Endothelial cell of umbilical vein (primary cell): ENCODE measurements at regions not wholly inside any gene's neighbourhood (a gene's known extent, or its start where the extent isn't known, plus 50 kb on each side); places are given as distances from the start of the nearest gene placed in this dataset.

Experiments
- BruUV-seq: library from RNA; stranded (reverse); fragments of 400-500 nt; replicated peaks from 2 replicates; lab custom pipeline; 2021; lab: Mats Ljungman, UMichigan
- CTCF ChIA-PET: fragments of 300-600, 350-600 bp; sonication (Branson Sonifier 250); formaldehyde crosslinking; loops from one replicate; lab custom pipeline; 2021; ENCODE audit warnings: antibody characterized with exemption, inconsistent platforms; lab: Charles Lee
- POLR2A ChIA-PET: fragments of 300-600, 350-600 bp; sonication (Branson Sonifier 250); formaldehyde crosslinking; loops from one replicate; lab custom pipeline; 2021; ENCODE audit warnings: antibody characterized with exemption, inconsistent platforms; lab: Charles Lee
- DNase-seq: peaks from one replicate; pipeline ENCODE4 v3.0.0-alpha.2; 2011; ENCODE audit warnings: low read depth, low spot score
- FAIRE-seq: peaks from 2 replicates; lab custom pipeline; 2011; peaks lifted over from hg19 to GRCh38; lab: Jason Lieb, UNC
- H2AFZ ChIP-seq: 2 replicates; pipeline ENCODE4 v1.6.0; 2012; ENCODE audit warnings: low read depth, low read length, control low read depth, inconsistent platforms
- H3K27ac ChIP-seq: 2 replicates; pipeline ENCODE4 v1.5.1; 2011; ENCODE audit warnings: low read depth, mild to moderate bottlenecking, control low read depth, low read length, moderate library complexity; ENCODE audit not compliant: insufficient read depth
- H3K27me3 ChIP-seq, 2 experiments: 2 replicates each; pipeline versions ENCODE4 v1.6.0 to v1.6.1; 2011; ENCODE audit warnings: low read length in 2 of 2, mixed read lengths in 1 of 2; ENCODE audit not compliant: control insufficient read depth in 2 of 2, insufficient read depth in 2 of 2
- H3K36me3 ChIP-seq, 2 experiments: 2 replicates in 1 of 2; 3 replicates in 1 of 2; pipeline ENCODE4 v1.5.1; 2011; ENCODE audit warnings: low read length in 2 of 2, mild to moderate bottlenecking in 1 of 2, moderate library complexity in 1 of 2; ENCODE audit not compliant: control insufficient read depth in 2 of 2, insufficient read depth in 2 of 2; ENCODE audit errors: extremely low read depth in 1 of 2
- H3K4me1 ChIP-seq: 3 replicates; pipeline ENCODE4 v1.5.1; 2011; ENCODE audit warnings: mild to moderate bottlenecking, low read length; ENCODE audit not compliant: control insufficient read depth, insufficient read depth; ENCODE audit errors: extremely low read depth
- H3K4me2 ChIP-seq: 2 replicates; pipeline ENCODE4 v1.6.1; 2011; ENCODE audit warnings: low read length, control low read depth, mixed read lengths; ENCODE audit not compliant: insufficient read depth
- H3K4me3 ChIP-seq, 3 experiments: fragments of 200-600 bp in 1 of 3; sonication (generic), shearing (Covaris generic) in 1 of 3; replicated peaks in 1 of 3; 2 replicates each; pipeline ENCODE4 v1.5.1; 2011 to 2016; ENCODE audit warnings: control low read depth in 3 of 3, low read length in 3 of 3, mild to moderate bottlenecking in 2 of 3, inconsistent platforms in 1 of 3, low read depth in 1 of 3, moderate library complexity in 1 of 3; ENCODE audit not compliant: insufficient read depth in 1 of 3
- H3K79me2 ChIP-seq: 2 replicates; pipeline ENCODE4 v1.6.0; 2012; ENCODE audit warnings: low read length, inconsistent platforms; ENCODE audit not compliant: control insufficient read depth, insufficient read depth
- H3K9ac ChIP-seq: replicated peaks from 2 replicates; pipeline ENCODE3; 2011; ENCODE audit warnings: low read length, control low read depth; ENCODE audit not compliant: insufficient read depth; ENCODE audit errors: extremely low read depth
- H3K9me1 ChIP-seq: replicated peaks from 3 replicates; pipeline ENCODE4 v1.6.0; 2011; ENCODE audit warnings: mild to moderate bottlenecking, low read length; ENCODE audit not compliant: control insufficient read depth, insufficient read depth; ENCODE audit errors: extremely low read depth
- H3K9me3 ChIP-seq: replicated peaks from 2 replicates; pipeline ENCODE4 v1.5.1; 2012; ENCODE audit warnings: low read length, inconsistent platforms; ENCODE audit not compliant: control insufficient read depth, insufficient read depth
- H4K20me1 ChIP-seq: replicated peaks from 2 replicates; pipeline ENCODE3; 2011; ENCODE audit warnings: mild to moderate bottlenecking, low read length; ENCODE audit not compliant: control insufficient read depth, insufficient read depth; ENCODE audit errors: extremely low read depth
- EZH2 ChIP-seq: IDR thresholded peaks from 2 replicates; pipeline ENCODE4 v1.6.1; 2012; ENCODE audit warnings: borderline replicate concordance, low read depth, mild to moderate bottlenecking, moderate library complexity, low read length, inconsistent platforms; ENCODE audit not compliant: severe bottlenecking
- GATA2 ChIP-seq: IDR thresholded peaks from 2 replicates; pipeline ENCODE4 v1.7.0; 2011; ENCODE audit warnings: low read depth, mild to moderate bottlenecking, moderate library complexity, mixed read lengths, low read length; ENCODE audit not compliant: insufficient read length, insufficient read depth
- JUN ChIP-seq: IDR thresholded peaks from 2 replicates; pipeline ENCODE4 v1.6.1; 2011; ENCODE audit warnings: borderline replicate concordance, low read depth; ENCODE audit not compliant: insufficient read length, insufficient read depth
- POLR2A ChIP-seq: IDR thresholded peaks from 2 replicates; pipeline ENCODE4 v1.6.1; 2012; ENCODE audit warnings: low read depth, mild to moderate bottlenecking, control low read depth, low read length
- POLR2AphosphoS5 ChIP-seq: IDR thresholded peaks from 2 replicates; pipeline ENCODE4 v1.6.1; 2012; ENCODE audit warnings: low read depth, mild to moderate bottlenecking, control low read depth, low read length, moderate library complexity; ENCODE audit not compliant: insufficient read depth
- dilution Hi-C: fragments of 300-500 bp; cut with MboI; formaldehyde crosslinking; loops from one replicate; pipeline ENCODE4 v1.15.0; 2019; ENCODE audit warnings: low sequenced_read_pairs; ENCODE audit not compliant: extremely low pct_ligation_motif_present
- intact Hi-C: fragments of 100-400 bp; cut with micrococcal nuclease; formaldehyde crosslinking; loops from one replicate; pipeline ENCODE4 v1.10.0; 2022
- TF ChIP-seq, protein P1 (sequence below): IDR thresholded peaks from 2 replicates; pipeline ENCODE4 v1.6.1; 2011; ENCODE audit not compliant: insufficient read depth, insufficient read length
- TF ChIP-seq, protein P2 (sequence below), 2 donors: IDR thresholded peaks; 1 replicate in 1 of 2; 2 replicates in 1 of 2; pipeline ENCODE4 v1.5.1; 2011; ENCODE audit warnings: low read length in 2 of 2, mild to moderate bottlenecking in 2 of 2, moderate library complexity in 2 of 2, control low read depth in 1 of 2, inconsistent platforms in 1 of 2, low read depth in 1 of 2; ENCODE audit not compliant: insufficient read depth in 1 of 2; ENCODE audit errors: extremely low read depth in 1 of 2

DNA sequence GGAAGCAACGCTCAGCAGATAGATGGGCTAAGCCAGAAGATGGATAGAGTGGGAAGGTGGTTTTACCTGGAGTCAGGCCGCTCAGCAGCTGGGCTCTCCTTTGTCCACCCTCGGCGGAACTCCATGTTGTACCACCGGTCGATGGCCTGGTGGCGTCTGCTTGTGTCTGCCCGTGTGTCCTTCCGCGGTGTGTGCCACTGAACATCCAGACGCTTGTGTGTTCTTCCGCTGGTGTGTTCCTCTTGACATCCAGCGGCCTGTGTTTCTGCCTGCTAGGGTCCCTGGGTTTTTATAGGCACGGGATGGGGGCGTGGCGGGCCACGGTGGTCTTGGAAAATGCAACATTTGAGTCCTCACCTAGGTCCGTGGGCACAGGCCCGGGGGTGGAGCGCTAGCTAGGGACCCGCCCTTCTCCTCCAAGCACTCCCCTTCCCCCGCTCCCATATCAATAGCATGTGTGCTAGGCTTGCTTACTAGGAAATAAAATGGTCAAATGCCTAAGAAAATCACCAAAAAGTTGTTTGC, 1431.7 kb upstream of the ACVR2A start:
- no peaks in the 10 kb centered on the region for H3K36me3 ChIP-seq
- dilution Hi-C loops (no loop called here), intact Hi-C loops (no loop called here)
- H3K9me1 ChIP-seq: no peaks in the 10 kb centered on the region
- DNase-seq (no peak), FAIRE-seq (no peak)
- H3K27me3 ChIP-seq: no peaks in the 10 kb centered on the region
- H3K9me3 ChIP-seq: no peaks in the 10 kb centered on the region
- no peaks in the 10 kb centered on the region for H3K4me1 ChIP-seq
- no peaks in the 10 kb centered on the region for H4K20me1 ChIP-seq
- H3K4me3 ChIP-seq: no peak overlapping the region
- no peak overlapping the region for H2AFZ ChIP-seq
- no TSS peak for BruUV-seq
- H3K9ac ChIP-seq: no peak overlapping the region
- TF ChIP-seq, protein P1, sequence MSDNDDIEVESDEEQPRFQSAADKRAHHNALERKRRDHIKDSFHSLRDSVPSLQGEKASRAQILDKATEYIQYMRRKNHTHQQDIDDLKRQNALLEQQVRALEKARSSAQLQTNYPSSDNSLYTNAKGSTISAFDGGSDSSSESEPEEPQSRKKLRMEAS: no peak
- TF ChIP-seq, protein P2, sequence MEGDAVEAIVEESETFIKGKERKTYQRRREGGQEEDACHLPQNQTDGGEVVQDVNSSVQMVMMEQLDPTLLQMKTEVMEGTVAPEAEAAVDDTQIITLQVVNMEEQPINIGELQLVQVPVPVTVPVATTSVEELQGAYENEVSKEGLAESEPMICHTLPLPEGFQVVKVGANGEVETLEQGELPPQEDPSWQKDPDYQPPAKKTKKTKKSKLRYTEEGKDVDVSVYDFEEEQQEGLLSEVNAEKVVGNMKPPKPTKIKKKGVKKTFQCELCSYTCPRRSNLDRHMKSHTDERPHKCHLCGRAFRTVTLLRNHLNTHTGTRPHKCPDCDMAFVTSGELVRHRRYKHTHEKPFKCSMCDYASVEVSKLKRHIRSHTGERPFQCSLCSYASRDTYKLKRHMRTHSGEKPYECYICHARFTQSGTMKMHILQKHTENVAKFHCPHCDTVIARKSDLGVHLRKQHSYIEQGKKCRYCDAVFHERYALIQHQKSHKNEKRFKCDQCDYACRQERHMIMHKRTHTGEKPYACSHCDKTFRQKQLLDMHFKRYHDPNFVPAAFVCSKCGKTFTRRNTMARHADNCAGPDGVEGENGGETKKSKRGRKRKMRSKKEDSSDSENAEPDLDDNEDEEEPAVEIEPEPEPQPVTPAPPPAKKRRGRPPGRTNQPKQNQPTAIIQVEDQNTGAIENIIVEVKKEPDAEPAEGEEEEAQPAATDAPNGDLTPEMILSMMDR (IDR thresholded peaks at IDR 0.05; ENCODE audit: extremely low read depth in 1 of 2, insufficient read depth in 1 of 2, low read depth in 1 of 2, low read length in 2 of 2): no peak
- TF ChIP-seq JUN: no peak
- TF ChIP-seq EZH2: no peak
- no peak for TF ChIP-seq GATA2
- TF ChIP-seq POLR2AphosphoS5: no peak
- TF ChIP-seq POLR2A: no peak
- H3K27ac ChIP-seq: no peak overlapping the region
- POLR2A ChIA-PET: no interaction called here
- H3K79me2 ChIP-seq: no peaks in the 10 kb centered on the region
- H3K4me2 ChIP-seq: no peak overlapping the region
- CTCF ChIA-PET: no interaction called here
